Panc1 (cell line): ENCODE measurements at regions not wholly inside any gene's neighbourhood (a gene's known extent, or its start where the extent isn't known, plus 50 kb on each side); places are given as distances from the start of the nearest gene placed in this dataset.

Experiments
- ATAC-seq: fragments of 200-7000 bp; cut with Tn5 transposase; 2 replicates; pipeline ENCODE4 v1.9.1; 2020; ENCODE audit warnings: mild to moderate bottlenecking, moderate library complexity
- BruUV-seq: library from RNA; stranded (reverse); fragments of 400-500 nt; replicated peaks from 2 replicates; lab custom pipeline; 2021; lab: Mats Ljungman, UMichigan
- CTCF ChIA-PET: fragments of 300-600 bp; sonication (Branson Sonifier 250); formaldehyde crosslinking; loops from one replicate; lab custom pipeline; 2022; ENCODE audit warnings: antibody characterized with exemption; lab: Charles Lee
- POLR2A ChIA-PET: fragments of 300-600 bp; sonication (Branson Sonifier 250); formaldehyde crosslinking; loops from one replicate; lab custom pipeline; 2022; ENCODE audit warnings: antibody characterized with exemption; lab: Charles Lee
- DNase-seq: peaks from one replicate; pipeline ENCODE4 v3.0.0-alpha.2; 2010; ENCODE audit warnings: low read depth, low spot score
- H3K27ac ChIP-seq: 2 replicates; pipeline ENCODE4 v1.5.1; 2011; ENCODE audit warnings: mild to moderate bottlenecking, low read length, inconsistent platforms
- H3K27me3 ChIP-seq: fragments of 200-500 bp; sonication (Bioruptor generic); 2 replicates; pipeline ENCODE4 v1.6.0; 2014; ENCODE audit warnings: low read length, inconsistent platforms; ENCODE audit not compliant: control insufficient read depth, insufficient read depth
- H3K36me3 ChIP-seq: fragments of 200-500 bp; sonication (Bioruptor generic); 2 replicates; pipeline ENCODE4 v1.5.1; 2014; ENCODE audit warnings: inconsistent platforms, mild to moderate bottlenecking, low read length, moderate library complexity; ENCODE audit not compliant: control insufficient read depth, insufficient read depth
- H3K4me1 ChIP-seq: 2 replicates; pipeline ENCODE4 v1.5.1; 2011; ENCODE audit warnings: inconsistent platforms, mild to moderate bottlenecking, low read length, moderate library complexity; ENCODE audit not compliant: control insufficient read depth, insufficient read depth
- H3K4me3 ChIP-seq, 2 experiments: 2 replicates each; pipeline ENCODE4 v1.5.1; 2011 to 2012; ENCODE audit warnings: low read depth in 2 of 2, low read length in 2 of 2, mild to moderate bottlenecking in 2 of 2, inconsistent platforms in 1 of 2, moderate library complexity in 1 of 2
- H3K9me3 ChIP-seq: fragments of 200-500 bp; sonication (Bioruptor generic); 2 replicates; pipeline ENCODE4 v1.5.1; 2014; ENCODE audit warnings: low read depth, mild to moderate bottlenecking, inconsistent platforms, low read length, moderate library complexity; ENCODE audit not compliant: control insufficient read depth, insufficient read depth
- POLR2AphosphoS5 ChIP-seq: IDR thresholded peaks from 2 replicates; pipeline ENCODE4 v1.6.1; 2012; ENCODE audit warnings: mild to moderate bottlenecking, low read depth, low read length, moderate library complexity
- SIN3A ChIP-seq: IDR thresholded peaks from 2 replicates; pipeline ENCODE4 v1.6.1; 2012; ENCODE audit warnings: low read depth, mild to moderate bottlenecking, low read length, moderate library complexity, borderline replicate concordance; ENCODE audit not compliant: insufficient read depth
- TCF7L2 ChIP-seq: IDR thresholded peaks from 2 replicates; pipeline ENCODE4 v1.6.1; 2011; ENCODE audit warnings: mild to moderate bottlenecking, low read depth, low read length, inconsistent platforms
- in situ Hi-C: cut with HindIII; loops from 2 replicates; pipeline ENCODE4 v1.10.0; 2016; ENCODE audit warnings: low sequenced_read_pairs, low pct_unique_long_range_greater_than_20kb
- intact Hi-C: fragments of 100-400 bp; cut with micrococcal nuclease; formaldehyde crosslinking; loops from one replicate; pipeline ENCODE4 v1.10.0; 2022; ENCODE audit not compliant: unreplicated experiment
- TF ChIP-seq, protein P1 (sequence below): fragments of 450-650 bp; IDR thresholded peaks from 2 replicates; pipeline ENCODE4 v1.5.1; 2017; ENCODE audit warnings: mild to moderate bottlenecking
- TF ChIP-seq, protein P2 (sequence below), 2 experiments: IDR thresholded peaks; 2 replicates each; pipeline ENCODE4 v1.6.1; 2011 to 2012; ENCODE audit warnings: low read depth in 2 of 2, control low read depth in 1 of 2, low read length in 1 of 2, mild to moderate bottlenecking in 1 of 2, moderate library complexity in 1 of 2; ENCODE audit not compliant: insufficient read depth in 1 of 2

DNA sequence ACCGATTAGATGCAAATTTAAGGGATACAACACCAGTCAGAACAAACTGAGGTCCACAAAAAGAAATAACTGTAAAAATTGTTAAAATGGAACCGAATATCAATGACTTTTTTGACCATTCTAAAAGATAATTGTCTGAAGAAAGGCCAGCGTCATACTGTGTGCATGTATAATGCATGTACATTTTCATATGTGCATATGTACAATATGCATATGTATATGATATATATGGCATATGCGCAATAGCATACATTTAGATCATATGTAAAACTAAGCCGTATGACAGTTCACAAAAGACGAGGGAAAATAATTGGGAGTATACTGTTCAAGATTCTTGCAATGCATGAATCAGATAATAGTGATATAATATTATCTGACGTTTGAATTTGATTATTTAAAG is 475.8 kb upstream of the TMEM132C start:
- POLR2A ChIA-PET: no interaction called here
- CTCF ChIA-PET: no interaction called here
- Histone ChIP-seq H3K4me1 (no peaks in the 10 kb centered on the region), H3K4me3 (no peak overlapping the region), H3K27ac (no peak overlapping the region), H3K36me3 (no peaks in the 10 kb centered on the region), H3K27me3 (no peaks in the 10 kb centered on the region), H3K9me3 (no peaks in the 10 kb centered on the region)
- DNase-seq (no peak), ATAC-seq (no peak)
- intact Hi-C loops (no loop called here), in situ Hi-C loops (no loop called here)
- TF ChIP-seq TCF7L2 (no peak), SIN3A (no peak), POLR2AphosphoS5 (no peak)
- TF ChIP-seq, protein P1, sequence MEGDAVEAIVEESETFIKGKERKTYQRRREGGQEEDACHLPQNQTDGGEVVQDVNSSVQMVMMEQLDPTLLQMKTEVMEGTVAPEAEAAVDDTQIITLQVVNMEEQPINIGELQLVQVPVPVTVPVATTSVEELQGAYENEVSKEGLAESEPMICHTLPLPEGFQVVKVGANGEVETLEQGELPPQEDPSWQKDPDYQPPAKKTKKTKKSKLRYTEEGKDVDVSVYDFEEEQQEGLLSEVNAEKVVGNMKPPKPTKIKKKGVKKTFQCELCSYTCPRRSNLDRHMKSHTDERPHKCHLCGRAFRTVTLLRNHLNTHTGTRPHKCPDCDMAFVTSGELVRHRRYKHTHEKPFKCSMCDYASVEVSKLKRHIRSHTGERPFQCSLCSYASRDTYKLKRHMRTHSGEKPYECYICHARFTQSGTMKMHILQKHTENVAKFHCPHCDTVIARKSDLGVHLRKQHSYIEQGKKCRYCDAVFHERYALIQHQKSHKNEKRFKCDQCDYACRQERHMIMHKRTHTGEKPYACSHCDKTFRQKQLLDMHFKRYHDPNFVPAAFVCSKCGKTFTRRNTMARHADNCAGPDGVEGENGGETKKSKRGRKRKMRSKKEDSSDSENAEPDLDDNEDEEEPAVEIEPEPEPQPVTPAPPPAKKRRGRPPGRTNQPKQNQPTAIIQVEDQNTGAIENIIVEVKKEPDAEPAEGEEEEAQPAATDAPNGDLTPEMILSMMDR: no peak
- TF ChIP-seq, protein P2, sequence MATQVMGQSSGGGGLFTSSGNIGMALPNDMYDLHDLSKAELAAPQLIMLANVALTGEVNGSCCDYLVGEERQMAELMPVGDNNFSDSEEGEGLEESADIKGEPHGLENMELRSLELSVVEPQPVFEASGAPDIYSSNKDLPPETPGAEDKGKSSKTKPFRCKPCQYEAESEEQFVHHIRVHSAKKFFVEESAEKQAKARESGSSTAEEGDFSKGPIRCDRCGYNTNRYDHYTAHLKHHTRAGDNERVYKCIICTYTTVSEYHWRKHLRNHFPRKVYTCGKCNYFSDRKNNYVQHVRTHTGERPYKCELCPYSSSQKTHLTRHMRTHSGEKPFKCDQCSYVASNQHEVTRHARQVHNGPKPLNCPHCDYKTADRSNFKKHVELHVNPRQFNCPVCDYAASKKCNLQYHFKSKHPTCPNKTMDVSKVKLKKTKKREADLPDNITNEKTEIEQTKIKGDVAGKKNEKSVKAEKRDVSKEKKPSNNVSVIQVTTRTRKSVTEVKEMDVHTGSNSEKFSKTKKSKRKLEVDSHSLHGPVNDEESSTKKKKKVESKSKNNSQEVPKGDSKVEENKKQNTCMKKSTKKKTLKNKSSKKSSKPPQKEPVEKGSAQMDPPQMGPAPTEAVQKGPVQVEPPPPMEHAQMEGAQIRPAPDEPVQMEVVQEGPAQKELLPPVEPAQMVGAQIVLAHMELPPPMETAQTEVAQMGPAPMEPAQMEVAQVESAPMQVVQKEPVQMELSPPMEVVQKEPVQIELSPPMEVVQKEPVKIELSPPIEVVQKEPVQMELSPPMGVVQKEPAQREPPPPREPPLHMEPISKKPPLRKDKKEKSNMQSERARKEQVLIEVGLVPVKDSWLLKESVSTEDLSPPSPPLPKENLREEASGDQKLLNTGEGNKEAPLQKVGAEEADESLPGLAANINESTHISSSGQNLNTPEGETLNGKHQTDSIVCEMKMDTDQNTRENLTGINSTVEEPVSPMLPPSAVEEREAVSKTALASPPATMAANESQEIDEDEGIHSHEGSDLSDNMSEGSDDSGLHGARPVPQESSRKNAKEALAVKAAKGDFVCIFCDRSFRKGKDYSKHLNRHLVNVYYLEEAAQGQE (IDR thresholded peaks at IDR 0.05; ENCODE audit: insufficient read depth in 1 of 2, low read depth in 2 of 2, low read length in 1 of 2): no peak
- BruUV-seq: no TSS peak

DNA sequence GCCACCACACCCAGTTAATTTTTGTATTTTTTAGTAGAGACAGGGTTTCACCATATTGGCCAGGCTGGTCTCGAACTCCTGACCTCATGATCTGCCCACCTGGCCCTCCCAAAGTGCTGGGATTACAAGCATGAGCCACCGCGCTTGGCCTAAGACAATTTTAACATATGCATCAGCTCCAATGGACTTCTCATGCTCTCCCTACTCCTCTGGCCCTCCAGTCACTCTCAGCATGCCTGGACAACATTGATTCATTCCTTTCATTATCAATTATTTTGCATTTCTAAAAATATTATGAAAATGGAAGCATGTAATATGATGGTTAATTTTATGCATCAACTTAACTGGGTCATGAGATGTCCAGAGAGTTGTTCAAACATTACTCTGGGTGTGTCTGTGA is 469.1 kb upstream of the TMEM132C start:
- Histone ChIP-seq H3K9me3 (no peaks in the 10 kb centered on the region), H3K4me3 (no peak overlapping the region), H3K27ac (no peak overlapping the region), H3K27me3 (no peaks in the 10 kb centered on the region), H3K36me3 (no peaks in the 10 kb centered on the region), H3K4me1 (no peaks in the 10 kb centered on the region)
- DNase-seq: no peak
- intact Hi-C loops (no loop called here), in situ Hi-C loops (no loop called here)
- POLR2A ChIA-PET: no interaction called here
- BruUV-seq: no TSS peak
- TF ChIP-seq, protein P1: no peak
- TF ChIP-seq, protein P2 (IDR thresholded peaks at IDR 0.05; ENCODE audit: insufficient read depth in 1 of 2, low read depth in 2 of 2, low read length in 1 of 2): no peak
- TF ChIP-seq POLR2AphosphoS5: no peak
- CTCF ChIA-PET: no interaction called here
- no peak for ATAC-seq
